ENCODE measurements at regions not wholly inside any gene's neighbourhood (a gene's known extent, or its start where the extent isn't known, plus 50 kb on each side); places are given as distances from the start of the nearest gene placed in this dataset.
A peak's percentile ranks its signal among the peaks of the same experiment; 100 is the strongest.

DNA sequence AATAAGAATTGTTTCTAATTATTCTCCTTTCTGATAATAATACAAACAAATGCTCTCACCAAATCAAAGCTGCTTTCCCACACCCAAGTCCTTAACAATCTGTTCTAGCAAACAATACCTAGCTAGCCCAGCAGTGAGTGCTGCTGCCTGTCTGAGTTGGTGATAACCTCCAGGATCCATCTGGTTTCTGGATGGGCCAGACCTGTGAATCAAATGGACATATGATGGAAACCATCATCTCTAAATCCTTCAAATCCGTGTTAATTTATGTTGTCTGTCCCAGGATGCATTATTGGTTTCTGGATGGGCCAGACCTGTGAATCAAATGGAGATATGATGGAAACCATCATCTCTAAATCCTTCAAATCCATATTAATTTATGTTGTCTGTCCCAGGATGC, 1230.0 kb downstream of the AMY1C start:
- ATAC-seq (ENCODE audit: insufficient read depth, low read depth) (no peak), DNase-seq (no peak)

DNA sequence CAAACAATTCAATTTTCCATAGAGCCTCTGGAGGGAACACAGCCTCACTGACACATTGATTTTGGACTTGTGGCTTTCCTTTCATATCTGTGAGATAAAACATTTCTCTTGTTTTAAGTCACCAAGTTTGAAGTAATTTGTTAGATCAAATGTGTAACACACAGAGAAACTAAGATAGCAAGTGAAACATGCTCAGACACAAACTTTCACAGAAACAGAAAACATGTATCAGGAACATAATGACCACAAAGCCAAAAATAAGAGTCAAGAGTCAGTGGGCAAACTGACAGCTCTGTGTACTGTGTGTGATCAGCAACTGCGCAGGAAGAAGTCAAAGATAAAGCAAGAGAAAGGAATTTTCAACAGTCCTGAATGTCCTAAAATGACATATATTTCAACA, 1237.5 kb downstream of the AMY1C start:
- Histone ChIP-seq H3K9ac (ENCODE audit: low read depth, low read length) (no peak overlapping the region), H3K4me1 (ENCODE audit: insufficient read depth, low read length) (peaks cover 15% of the 10 kb centered on the region), H3K79me2 (ENCODE audit: insufficient read depth, low read length) (no peaks in the 10 kb centered on the region), H3K36me3 (ENCODE audit: insufficient read depth, low read length) (no peaks in the 10 kb centered on the region), H3K27me3 (ENCODE audit: insufficient read depth, low read length, poor library complexity) (no peaks in the 10 kb centered on the region), H4K20me1 (ENCODE audit: insufficient read depth, low read length) (no peaks in the 10 kb centered on the region), H3K4me2 (ENCODE audit: insufficient read depth, low read length) (peak overlapping the region; percentile 32), H3K27ac (ENCODE audit: low read length) (peak overlapping the region; percentile 55), H3K9me3 (ENCODE audit: insufficient read depth, low read length, severe bottlenecking) (no peaks in the 10 kb centered on the region), H2AFZ (ENCODE audit: low read depth, low read length) (peak overlapping the region; percentile 29; the same call in 1 of the 2 replicates), H3K4me3 (ENCODE audit: low read depth in 1 of 2, low read length in 2 of 2) (no peak overlapping the region)
- no peak for TF ChIP-seq EZH2 (IDR thresholded peaks at IDR 0.05; ENCODE audit: borderline replicate concordance, low read depth, low read length, severe bottlenecking)
- TF ChIP-seq, protein P1, sequence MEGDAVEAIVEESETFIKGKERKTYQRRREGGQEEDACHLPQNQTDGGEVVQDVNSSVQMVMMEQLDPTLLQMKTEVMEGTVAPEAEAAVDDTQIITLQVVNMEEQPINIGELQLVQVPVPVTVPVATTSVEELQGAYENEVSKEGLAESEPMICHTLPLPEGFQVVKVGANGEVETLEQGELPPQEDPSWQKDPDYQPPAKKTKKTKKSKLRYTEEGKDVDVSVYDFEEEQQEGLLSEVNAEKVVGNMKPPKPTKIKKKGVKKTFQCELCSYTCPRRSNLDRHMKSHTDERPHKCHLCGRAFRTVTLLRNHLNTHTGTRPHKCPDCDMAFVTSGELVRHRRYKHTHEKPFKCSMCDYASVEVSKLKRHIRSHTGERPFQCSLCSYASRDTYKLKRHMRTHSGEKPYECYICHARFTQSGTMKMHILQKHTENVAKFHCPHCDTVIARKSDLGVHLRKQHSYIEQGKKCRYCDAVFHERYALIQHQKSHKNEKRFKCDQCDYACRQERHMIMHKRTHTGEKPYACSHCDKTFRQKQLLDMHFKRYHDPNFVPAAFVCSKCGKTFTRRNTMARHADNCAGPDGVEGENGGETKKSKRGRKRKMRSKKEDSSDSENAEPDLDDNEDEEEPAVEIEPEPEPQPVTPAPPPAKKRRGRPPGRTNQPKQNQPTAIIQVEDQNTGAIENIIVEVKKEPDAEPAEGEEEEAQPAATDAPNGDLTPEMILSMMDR (IDR thresholded peaks at IDR 0.05; ENCODE audit: borderline replicate concordance, extremely low read depth, low read length, poor library complexity, severe bottlenecking), result no peak
- peak; percentile 68 for ATAC-seq (ENCODE audit: insufficient read depth, low read depth)
- no peak for DNase-seq

More for the DNA sequence above, 1230.0 kb downstream of the AMY1C start:
- H3K27ac ChIP-seq (ENCODE audit: low read length), result no peak overlapping the region
- no peak overlapping the region for H3K9ac ChIP-seq (ENCODE audit: low read depth, low read length)
- H3K79me2 ChIP-seq (ENCODE audit: insufficient read depth, low read length), result no peaks in the 10 kb centered on the region
- TF ChIP-seq, protein P1 (IDR thresholded peaks at IDR 0.05; ENCODE audit: borderline replicate concordance, extremely low read depth, low read length, poor library complexity, severe bottlenecking), result no peak
- TF ChIP-seq EZH2 (IDR thresholded peaks at IDR 0.05; ENCODE audit: borderline replicate concordance, low read depth, low read length, severe bottlenecking), result no peak
- no peaks in the 10 kb centered on the region for H3K27me3 ChIP-seq (ENCODE audit: insufficient read depth, low read length, poor library complexity)
- no peak overlapping the region for H3K4me3 ChIP-seq (ENCODE audit: low read depth in 1 of 2, low read length in 2 of 2)
- no peak overlapping the region for H2AFZ ChIP-seq (ENCODE audit: low read depth, low read length)
- no peaks in the 10 kb centered on the region for H4K20me1 ChIP-seq (ENCODE audit: insufficient read depth, low read length)
- H3K4me2 ChIP-seq (ENCODE audit: insufficient read depth, low read length), result no peak overlapping the region
- no peaks in the 10 kb centered on the region for H3K36me3 ChIP-seq (ENCODE audit: insufficient read depth, low read length)
- no peaks in the 10 kb centered on the region for H3K9me3 ChIP-seq (ENCODE audit: insufficient read depth, low read length, severe bottlenecking)
- no peaks in the 10 kb centered on the region for H3K4me1 ChIP-seq (ENCODE audit: insufficient read depth, low read length)

DNA sequence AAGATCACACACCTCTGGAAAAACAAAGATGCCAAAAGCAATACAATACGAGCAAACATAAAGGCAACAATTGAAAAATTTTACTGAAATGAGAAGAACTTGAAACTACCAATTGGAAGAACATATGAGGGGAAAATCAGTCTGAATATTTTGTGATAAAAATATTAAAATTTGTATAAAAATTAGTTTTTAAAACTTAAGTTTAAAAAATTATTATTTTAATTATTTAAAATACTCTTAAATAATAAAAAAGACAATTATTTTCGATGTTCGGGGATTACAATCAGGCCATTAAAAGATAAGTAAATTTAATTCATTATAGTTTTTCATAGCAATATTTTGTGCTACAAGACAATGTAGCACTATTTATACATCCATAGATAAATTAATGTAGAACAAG, 1239.3 kb downstream of the AMY1C start:
- no peaks in the 10 kb centered on the region for H3K9me3 ChIP-seq (ENCODE audit: insufficient read depth, low read length, severe bottlenecking)
- no peaks in the 10 kb centered on the region for H3K79me2 ChIP-seq (ENCODE audit: insufficient read depth, low read length)
- H3K4me3 ChIP-seq (ENCODE audit: low read depth in 1 of 2, low read length in 2 of 2), result no peak overlapping the region
- no peak for DNase-seq
- no peak overlapping the region for H3K27ac ChIP-seq (ENCODE audit: low read length)
- H3K4me1 ChIP-seq (ENCODE audit: insufficient read depth, low read length), result peaks cover 15% of the 10 kb centered on the region
- H3K9ac ChIP-seq (ENCODE audit: low read depth, low read length), result no peak overlapping the region
- H2AFZ ChIP-seq (ENCODE audit: low read depth, low read length), result no peak overlapping the region
- H3K4me2 ChIP-seq (ENCODE audit: insufficient read depth, low read length), result no peak overlapping the region
- no peaks in the 10 kb centered on the region for H4K20me1 ChIP-seq (ENCODE audit: insufficient read depth, low read length)
- H3K36me3 ChIP-seq (ENCODE audit: insufficient read depth, low read length), result no peaks in the 10 kb centered on the region
- no peaks in the 10 kb centered on the region for H3K27me3 ChIP-seq (ENCODE audit: insufficient read depth, low read length, poor library complexity)
- no peak for ATAC-seq (ENCODE audit: insufficient read depth, low read depth)
- TF ChIP-seq, protein P1 (IDR thresholded peaks at IDR 0.05; ENCODE audit: borderline replicate concordance, extremely low read depth, low read length, poor library complexity, severe bottlenecking), result no peak
- no peak for TF ChIP-seq EZH2 (IDR thresholded peaks at IDR 0.05; ENCODE audit: borderline replicate concordance, low read depth, low read length, severe bottlenecking)

DNA sequence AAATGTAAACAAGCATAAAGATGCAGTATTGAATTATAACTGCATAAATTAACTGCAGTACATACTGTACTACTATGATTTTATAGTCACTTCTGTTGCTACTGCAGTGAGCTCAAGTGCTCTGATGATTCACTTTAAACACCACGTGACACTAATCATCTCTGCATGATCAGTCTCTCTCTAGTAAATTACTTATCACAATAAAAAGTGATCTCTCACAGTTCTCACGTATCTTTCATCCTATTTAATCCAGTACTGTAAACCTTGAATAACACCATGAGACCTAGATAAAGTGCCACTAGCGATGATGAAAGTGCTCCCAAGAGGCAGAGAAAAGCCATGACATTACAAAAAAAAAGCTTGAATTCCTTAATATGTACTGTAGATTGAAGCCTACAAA, 1242.0 kb downstream of the AMY1C start:
- no peak overlapping the region for H2AFZ ChIP-seq (ENCODE audit: low read depth, low read length)
- no peaks in the 10 kb centered on the region for H4K20me1 ChIP-seq (ENCODE audit: insufficient read depth, low read length)
- DNase-seq, result no peak
- no peaks in the 10 kb centered on the region for H3K9me3 ChIP-seq (ENCODE audit: insufficient read depth, low read length, severe bottlenecking)
- H3K4me3 ChIP-seq (ENCODE audit: low read depth in 1 of 2, low read length in 2 of 2), result no peak overlapping the region
- no peak for ATAC-seq (ENCODE audit: insufficient read depth, low read depth)
- H3K36me3 ChIP-seq (ENCODE audit: insufficient read depth, low read length), result no peaks in the 10 kb centered on the region
- no peak overlapping the region for H3K27ac ChIP-seq (ENCODE audit: low read length)
- no peak for TF ChIP-seq EZH2 (IDR thresholded peaks at IDR 0.05; ENCODE audit: borderline replicate concordance, low read depth, low read length, severe bottlenecking)
- TF ChIP-seq, protein P1 (IDR thresholded peaks at IDR 0.05; ENCODE audit: borderline replicate concordance, extremely low read depth, low read length, poor library complexity, severe bottlenecking), result no peak
- no peaks in the 10 kb centered on the region for H3K79me2 ChIP-seq (ENCODE audit: insufficient read depth, low read length)
- no peak overlapping the region for H3K4me2 ChIP-seq (ENCODE audit: insufficient read depth, low read length)
- peaks cover 11% of the 10 kb centered on the region for H3K4me1 ChIP-seq (ENCODE audit: insufficient read depth, low read length)
- no peaks in the 10 kb centered on the region for H3K27me3 ChIP-seq (ENCODE audit: insufficient read depth, low read length, poor library complexity)
- H3K9ac ChIP-seq (ENCODE audit: low read depth, low read length), result no peak overlapping the region
